Epithelial cell of esophagus (primary cell): ENCODE measurements at regions not wholly inside any gene's neighbourhood (a gene's known extent, or its start where the extent isn't known, plus 50 kb on each side); places are given as distances from the start of the nearest gene placed in this dataset.

ENCODE experiments used
- DNase-seq: peaks from one replicate; pipeline ENCODE4 v3.0.0; 2010; ENCODE audit warnings: low read depth
- H3K4me3 ChIP-seq: 2 replicates; pipeline ENCODE4 v1.5.1; 2011; ENCODE audit warnings: mild to moderate bottlenecking, low read length, control low read depth
- CTCF ChIP-seq: IDR thresholded peaks from 2 replicates; pipeline ENCODE4 v1.5.1; 2011; ENCODE audit warnings: low read depth, mild to moderate bottlenecking, low read length, control low read depth, inconsistent platforms; ENCODE audit not compliant: insufficient read depth; ENCODE audit errors: missing control alignments

GRCh38 chr14:40416565-40416964 lies 984.3 kb upstream of the FBXO33 start:
- H3K4me3 ChIP-seq = no peak overlapping the region
- no peak for TF ChIP-seq CTCF
- DNase-seq = no peak

- H3K4me3 ChIP-seq = no peak overlapping the region
- DNase-seq = no peak
- TF ChIP-seq CTCF = no peak
These were observed 982.2 kb upstream of the FBXO33 start for GRCh38 chr14:40414386-40414785.

GRCh38 chr14:40413136-40413535 lies 980.9 kb upstream of the FBXO33 start:
- TF ChIP-seq CTCF = no peak
- no peak overlapping the region for H3K4me3 ChIP-seq
- no peak for DNase-seq

- DNase-seq = no peak
- no peak overlapping the region for H3K4me3 ChIP-seq
- no peak for TF ChIP-seq CTCF
These were observed 978.5 kb upstream of the FBXO33 start for GRCh38 chr14:40410708-40411107.

- no peak for TF ChIP-seq CTCF
- no peak overlapping the region for H3K4me3 ChIP-seq
These were observed 970.7 kb upstream of the FBXO33 start for GRCh38 chr14:40402957-40403356.

GRCh38 chr14:40398981-40399380 lies 966.7 kb upstream of the FBXO33 start:
- no peak for TF ChIP-seq CTCF
- H3K4me3 ChIP-seq = no peak overlapping the region
- no peak for DNase-seq

More at GRCh38 chr14:40402957-40403356, 970.7 kb upstream of the FBXO33 start:
- DNase-seq = no peak

GRCh38 chr14:40394634-40395340 lies 962.6 kb upstream of the FBXO33 start:
- H3K4me3 ChIP-seq = no peak overlapping the region
- TF ChIP-seq CTCF = no peak
- DNase-seq = peak; percentile 40
